ENCODE measurements at regions not wholly inside any gene's neighbourhood (a gene's known extent, or its start where the extent isn't known, plus 50 kb on each side); places are given as distances from the start of the nearest gene placed in this dataset.
"Not testable (repeated sequence)": the region's sequence is repeated elsewhere in the genome, so short reads cannot be mapped to it uniquely, and the experiment has no call there.

- no peak for DNase-seq
These were observed 174.4 kb upstream of the ATP6AP2 start for GRCh38 chrX:40406330-40406859.

- DNase-seq, result no peak
These were observed 175.4 kb upstream of the ATP6AP2 start for GRCh38 chrX:40405399-40405798.

GRCh38 chrX:40403757-40404156 is 177.0 kb upstream of the ATP6AP2 start:
- no peak for DNase-seq

GRCh38 chrX:40402831-40403533 is 177.8 kb upstream of the ATP6AP2 start:
- DNase-seq, result no peak

GRCh38 chrX:40395102-40395501 is 185.7 kb upstream of the ATP6AP2 start:
- no peak for DNase-seq

- no peak for DNase-seq
These were observed 186.5 kb upstream of the ATP6AP2 start for GRCh38 chrX:40394302-40394701.

GRCh38 chrX:40392599-40392998 is 188.2 kb upstream of the ATP6AP2 start:
- DNase-seq, result no peak

GRCh38 chrX:40391662-40392061 is 189.1 kb upstream of the ATP6AP2 start:
- no peak for DNase-seq

GRCh38 chrX:40389555-40389954 is 191.2 kb upstream of the ATP6AP2 start:
- no peak for DNase-seq

GRCh38 chrX:40388441-40388840 is 192.3 kb upstream of the ATP6AP2 start:
- no peak for DNase-seq

- not testable (repeated sequence) for DNase-seq
These were observed 192.9 kb upstream of the ATP6AP2 start for GRCh38 chrX:40387869-40388268.

- not testable (repeated sequence) for DNase-seq
These were observed 193.5 kb upstream of the ATP6AP2 start for GRCh38 chrX:40387311-40387710.

- DNase-seq, result no peak
These were observed 195.1 kb upstream of the ATP6AP2 start for GRCh38 chrX:40385682-40386081.

- no peak for DNase-seq
These were observed 195.5 kb upstream of the ATP6AP2 start for GRCh38 chrX:40385256-40385655.

GRCh38 chrX:40383969-40384368 is 196.8 kb upstream of the ATP6AP2 start:
- no peak for DNase-seq

- no peak for DNase-seq
These were observed 197.4 kb upstream of the ATP6AP2 start for GRCh38 chrX:40383360-40383759.

- no peak for DNase-seq
These were observed 199.9 kb upstream of the ATP6AP2 start for GRCh38 chrX:40380655-40381488.

- no peak for DNase-seq
These were observed 203.1 kb upstream of the ATP6AP2 start for GRCh38 chrX:40377684-40378083.

- no peak for DNase-seq
These were observed 206.3 kb upstream of the ATP6AP2 start for GRCh38 chrX:40374486-40374885.

GRCh38 chrX:40373641-40374040 is 207.1 kb upstream of the ATP6AP2 start:
- DNase-seq, result no peak

GRCh38 chrX:40373025-40373424 is 207.7 kb upstream of the ATP6AP2 start:
- DNase-seq, result no peak

- DNase-seq, result no peak
These were observed 209.4 kb upstream of the ATP6AP2 start for GRCh38 chrX:40371376-40371775.

GRCh38 chrX:40368611-40369061 is 212.1 kb upstream of the ATP6AP2 start:
- no peak for DNase-seq

GRCh38 chrX:40366661-40367060 is 214.1 kb upstream of the ATP6AP2 start:
- DNase-seq, result no peak

Measured in NCI-H187 (cell line).